Esophagus (tissue), 2 donors: ENCODE measurements at regions not wholly inside any gene's neighbourhood (a gene's known extent, or its start where the extent isn't known, plus 50 kb on each side); places are given as distances from the start of the nearest gene placed in this dataset.

Source experiments
- H3K27ac ChIP-seq, 2 donors: one replicate each; pipeline ENCODE4 v1.5.1; 2013; ENCODE audit warnings: low read depth in 2 of 2, mild to moderate bottlenecking in 2 of 2, inconsistent platforms in 1 of 2, low read length in 1 of 2, moderate library complexity in 1 of 2
- H3K27me3 ChIP-seq, 2 donors: one replicate each; pipeline ENCODE4 v1.6.1; 2013; ENCODE audit warnings: low read length in 2 of 2, control low read depth in 1 of 2, mild to moderate bottlenecking in 1 of 2; ENCODE audit not compliant: insufficient read depth in 2 of 2, control insufficient read depth in 1 of 2
- H3K36me3 ChIP-seq, 2 donors: one replicate each; pipeline ENCODE4 v1.6.1; 2013; ENCODE audit warnings: low read length in 1 of 2; ENCODE audit not compliant: control insufficient read depth in 2 of 2, insufficient read depth in 2 of 2
- H3K4me1 ChIP-seq, 2 donors: one replicate each; pipeline ENCODE4 v1.6.1; 2013; ENCODE audit warnings: low read length in 1 of 2; ENCODE audit not compliant: control insufficient read depth in 2 of 2, insufficient read depth in 2 of 2
- H3K4me3 ChIP-seq, 2 donors: one replicate each; pipeline ENCODE4 v1.5.1; 2013; ENCODE audit warnings: low read length in 2 of 2, mild to moderate bottlenecking in 2 of 2, low read depth in 1 of 2, moderate library complexity in 1 of 2
- H3K9me3 ChIP-seq, 2 donors: one replicate each; pipeline ENCODE4 v1.6.1; 2013; ENCODE audit warnings: mild to moderate bottlenecking in 2 of 2, low read depth in 1 of 2, low read length in 1 of 2, moderate library complexity in 1 of 2; ENCODE audit not compliant: control insufficient read depth in 2 of 2, insufficient read depth in 1 of 2
- WGBS, 2 donors: extraction: QIAGEN DNeasy Blood & Tissue Kit; methylation state at CpG; one replicate each; pipeline ENCODE4 v1.1.7; 2013; 5-methylcytosine and 5-hydroxymethylcytosine counted together
- donor health status: healthy with polysubstance abuse.
- donor health status: Bipolar disorder and iron deficiency.

DNA sequence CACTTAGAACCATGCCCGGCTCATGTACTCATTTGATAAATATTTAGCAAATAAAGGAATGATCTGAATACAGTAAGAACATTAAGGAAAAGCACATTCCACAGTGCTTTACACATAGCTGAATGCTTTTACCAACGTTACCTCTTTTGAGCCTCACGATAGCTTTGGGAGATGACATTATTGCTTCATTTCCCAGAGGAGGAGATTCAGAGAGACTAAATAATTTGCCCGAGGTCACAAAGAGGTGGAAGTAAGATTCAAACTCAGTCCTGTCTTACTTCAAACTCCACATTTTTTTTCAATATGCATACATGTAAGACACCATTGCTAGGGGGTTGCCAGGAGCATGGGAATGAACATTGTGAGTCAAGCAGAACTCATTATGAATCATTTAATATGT, 538.5 kb downstream of the BCOR start:
- no peak overlapping the region for H3K4me3 ChIP-seq
- H3K9me3 ChIP-seq: no peaks in the 10 kb centered on the region
- no peak overlapping the region for H3K27ac ChIP-seq
- 64 to 72% methylated on average over 4 of the region's 4 CpGs for WGBS, 2 donors
- H3K27me3 ChIP-seq: peaks cover 0 to 6% of the 10 kb centered on the region in 2 donors
- H3K36me3 ChIP-seq: no peaks in the 10 kb centered on the region
- H3K4me1 ChIP-seq: no peaks in the 10 kb centered on the region

DNA sequence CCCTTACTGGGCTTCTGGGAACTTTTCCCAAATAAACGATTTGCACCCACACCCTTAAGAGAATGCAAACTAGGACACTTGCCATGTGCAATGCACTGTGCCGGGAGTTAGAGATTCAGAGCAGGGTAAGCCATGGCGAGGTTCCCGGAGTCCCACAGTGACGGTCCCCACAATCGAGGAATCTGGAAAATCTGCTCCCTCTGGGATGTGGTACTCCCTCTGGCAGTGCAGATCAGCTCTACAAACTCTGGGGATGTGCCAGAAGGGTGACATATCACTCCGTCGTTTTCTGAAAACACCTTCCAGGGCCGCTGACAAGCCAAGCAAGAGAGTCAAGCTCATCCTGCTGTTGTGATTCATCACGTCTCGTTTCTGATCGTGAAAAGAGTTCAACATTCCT, 537.5 kb downstream of the BCOR start:
- H3K9me3 ChIP-seq: no peaks in the 10 kb centered on the region
- no peaks in the 10 kb centered on the region for H3K4me1 ChIP-seq
- peaks cover 0 to 6% of the 10 kb centered on the region in 2 donors for H3K27me3 ChIP-seq
- no peak overlapping the region for H3K27ac ChIP-seq
- H3K36me3 ChIP-seq: no peaks in the 10 kb centered on the region
- no peak overlapping the region for H3K4me3 ChIP-seq
- WGBS, 2 donors: 56 to 70% methylated on average over 12 of the region's 12 CpGs

DNA sequence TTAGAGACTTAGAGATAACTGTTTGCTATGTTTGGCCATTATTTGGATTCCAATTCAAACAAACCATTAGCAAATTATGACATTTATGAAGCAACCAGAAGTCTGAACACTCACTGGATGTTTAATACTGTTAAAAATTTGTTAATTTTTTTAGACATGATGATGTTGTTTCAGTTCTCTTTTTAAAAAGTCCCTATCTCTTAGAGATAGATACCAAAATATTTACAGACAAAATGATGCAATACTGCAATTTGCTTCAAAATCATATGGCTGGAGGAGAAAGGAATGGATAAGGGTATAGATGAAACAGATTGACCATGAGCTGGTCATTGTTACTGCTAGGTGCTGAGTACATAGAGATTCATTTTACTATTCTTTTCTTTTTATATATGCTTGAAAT, 534.6 kb downstream of the BCOR start:
- Histone ChIP-seq H3K36me3 (no peaks in the 10 kb centered on the region), H3K4me3 (no peak overlapping the region), H3K27ac (no peak overlapping the region), H3K27me3 (no peaks in the 10 kb centered on the region), H3K4me1 (no peaks in the 10 kb centered on the region), H3K9me3 (no peaks in the 10 kb centered on the region)

DNA sequence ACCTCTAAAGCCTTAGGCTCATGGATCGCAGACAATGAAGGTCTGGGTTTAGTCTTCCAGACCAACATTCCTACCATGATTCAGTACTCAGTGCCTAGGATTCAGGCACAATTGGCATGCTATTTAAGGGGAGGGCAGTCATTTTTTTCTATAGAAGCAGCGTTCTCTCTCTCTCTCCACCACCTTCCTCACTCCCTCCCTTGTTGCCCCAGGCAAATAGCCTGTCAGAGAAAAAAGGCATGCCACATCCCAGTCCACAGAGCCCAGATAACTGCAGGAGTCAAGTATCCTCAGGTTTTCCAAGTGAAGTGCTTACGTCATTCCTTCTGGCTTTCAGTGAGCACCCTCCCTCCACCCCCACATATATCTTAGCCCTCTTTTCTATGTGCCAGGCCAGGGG, 533.0 kb downstream of the BCOR start:
- Histone ChIP-seq H3K36me3 (no peaks in the 10 kb centered on the region), H3K4me3 (no peak overlapping the region), H3K27me3 (no peaks in the 10 kb centered on the region), H3K4me1 (no peaks in the 10 kb centered on the region), H3K9me3 (no peaks in the 10 kb centered on the region), H3K27ac (no peak overlapping the region)
- WGBS, 2 donors: 62 to 66% methylated on average over 3 of the region's 3 CpGs

DNA sequence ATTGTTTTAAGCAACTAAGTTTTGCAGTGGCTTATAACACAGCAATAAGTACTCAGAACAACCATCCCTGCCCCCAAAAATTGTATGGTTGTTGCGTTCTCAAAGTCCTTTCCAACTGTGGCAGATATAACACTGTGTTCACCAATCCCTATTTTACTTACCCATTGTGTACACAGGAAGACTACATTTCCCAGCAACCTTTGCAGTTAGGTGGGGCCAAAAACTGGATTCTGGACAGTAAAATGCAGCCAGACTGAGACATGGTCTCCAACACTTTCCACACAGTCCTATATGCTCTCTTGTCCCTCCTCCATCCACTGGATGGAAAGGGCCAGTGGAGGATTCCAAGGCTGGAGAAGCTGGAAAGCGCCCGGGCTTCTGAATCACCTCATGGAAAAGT, 523.6 kb downstream of the BCOR start:
- no peaks in the 10 kb centered on the region for H3K4me1 ChIP-seq
- no peaks in the 10 kb centered on the region for H3K36me3 ChIP-seq
- H3K27me3 ChIP-seq: no peaks in the 10 kb centered on the region
- no peak overlapping the region for H3K27ac ChIP-seq
- no peak overlapping the region for H3K4me3 ChIP-seq
- WGBS, 2 donors: 44 to 68% methylated on average over 3 of the region's 3 CpGs
- no peaks in the 10 kb centered on the region for H3K9me3 ChIP-seq

DNA sequence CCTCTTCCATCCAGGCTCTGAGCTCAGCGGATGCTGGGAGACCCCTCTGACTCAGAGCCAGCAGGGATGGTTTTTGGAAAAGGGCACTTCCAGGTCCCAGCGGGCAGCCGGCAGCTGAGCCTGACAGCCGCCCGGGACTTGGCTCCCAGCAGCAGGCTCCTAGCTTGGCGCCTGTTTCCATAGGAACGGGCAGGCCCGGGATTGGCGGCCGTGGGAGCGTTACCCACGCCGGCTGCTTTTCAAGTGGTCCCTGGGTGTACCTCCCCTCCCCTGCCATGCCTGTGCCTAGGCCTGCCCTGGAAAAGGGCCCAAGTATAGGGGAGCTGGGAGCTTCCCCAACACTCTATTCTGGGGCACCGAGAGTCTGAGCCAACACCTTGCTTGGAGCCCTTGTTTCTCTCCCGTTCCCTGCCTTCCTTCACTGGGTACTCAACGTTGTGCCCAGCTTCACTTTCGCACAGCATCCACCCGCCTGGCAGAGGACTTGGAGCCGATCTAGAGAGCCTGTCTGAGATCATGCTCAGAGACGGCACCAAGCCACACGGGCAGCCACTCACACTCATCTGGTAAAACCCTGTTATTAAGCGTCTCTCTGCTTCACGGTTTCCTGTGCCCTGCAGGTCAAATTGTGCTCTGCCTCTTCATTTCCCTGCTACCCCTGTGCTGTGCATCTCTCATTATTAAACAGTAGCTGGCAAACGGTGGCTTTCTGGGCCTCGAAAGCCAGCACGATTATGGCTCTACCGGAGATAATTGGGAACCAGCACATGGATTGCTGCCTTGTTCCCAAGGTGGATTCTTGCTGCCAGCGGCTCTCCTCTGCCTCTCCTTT, 521.5 kb downstream of the BCOR start:
- no peak overlapping the region for H3K4me3 ChIP-seq
- no peaks in the 10 kb centered on the region for H3K9me3 ChIP-seq
- no peak overlapping the region for H3K27ac ChIP-seq
- no peaks in the 10 kb centered on the region for H3K4me1 ChIP-seq
- no peaks in the 10 kb centered on the region for H3K27me3 ChIP-seq
- WGBS, 2 donors: 48 to 60% methylated on average over 28 of the region's 28 CpGs
- no peaks in the 10 kb centered on the region for H3K36me3 ChIP-seq

DNA sequence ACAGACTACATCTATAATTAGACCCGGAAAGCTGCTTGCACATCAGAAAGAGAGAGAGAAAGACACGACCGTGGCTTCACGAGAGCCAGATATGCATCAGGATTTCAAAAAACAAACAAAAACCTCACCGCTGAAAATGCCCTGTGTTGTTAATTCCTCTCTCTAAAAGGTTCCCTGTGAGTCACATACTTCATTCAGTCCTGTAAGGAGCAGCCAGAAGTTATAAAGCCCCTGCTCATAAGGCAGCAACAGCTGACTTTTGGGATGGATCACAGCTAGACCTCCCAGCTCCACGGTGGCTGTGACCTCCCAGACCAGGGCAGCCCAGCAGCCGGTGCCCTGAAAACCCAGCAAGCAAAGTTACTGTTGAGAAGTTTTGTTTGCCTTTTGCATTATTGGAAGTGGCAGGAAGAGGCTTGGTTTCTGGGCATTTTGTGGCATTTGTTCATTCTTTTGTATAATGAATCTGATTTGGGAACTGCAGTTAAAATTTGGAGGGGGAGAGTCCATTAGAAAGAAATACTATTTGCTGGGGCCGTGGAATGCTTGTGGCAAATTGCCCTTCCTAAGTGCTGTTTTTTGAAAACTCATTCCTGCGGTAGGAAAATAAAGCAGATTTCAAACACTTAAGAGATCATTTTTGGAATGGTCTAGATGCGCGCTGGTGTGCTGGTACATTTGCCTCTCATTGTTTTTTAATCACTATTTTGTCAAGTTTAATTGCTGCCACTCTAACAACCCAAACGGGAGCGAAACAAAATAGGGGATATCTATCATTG, 520.4 kb downstream of the BCOR start:
- no peaks in the 10 kb centered on the region for H3K27me3 ChIP-seq

DNA sequence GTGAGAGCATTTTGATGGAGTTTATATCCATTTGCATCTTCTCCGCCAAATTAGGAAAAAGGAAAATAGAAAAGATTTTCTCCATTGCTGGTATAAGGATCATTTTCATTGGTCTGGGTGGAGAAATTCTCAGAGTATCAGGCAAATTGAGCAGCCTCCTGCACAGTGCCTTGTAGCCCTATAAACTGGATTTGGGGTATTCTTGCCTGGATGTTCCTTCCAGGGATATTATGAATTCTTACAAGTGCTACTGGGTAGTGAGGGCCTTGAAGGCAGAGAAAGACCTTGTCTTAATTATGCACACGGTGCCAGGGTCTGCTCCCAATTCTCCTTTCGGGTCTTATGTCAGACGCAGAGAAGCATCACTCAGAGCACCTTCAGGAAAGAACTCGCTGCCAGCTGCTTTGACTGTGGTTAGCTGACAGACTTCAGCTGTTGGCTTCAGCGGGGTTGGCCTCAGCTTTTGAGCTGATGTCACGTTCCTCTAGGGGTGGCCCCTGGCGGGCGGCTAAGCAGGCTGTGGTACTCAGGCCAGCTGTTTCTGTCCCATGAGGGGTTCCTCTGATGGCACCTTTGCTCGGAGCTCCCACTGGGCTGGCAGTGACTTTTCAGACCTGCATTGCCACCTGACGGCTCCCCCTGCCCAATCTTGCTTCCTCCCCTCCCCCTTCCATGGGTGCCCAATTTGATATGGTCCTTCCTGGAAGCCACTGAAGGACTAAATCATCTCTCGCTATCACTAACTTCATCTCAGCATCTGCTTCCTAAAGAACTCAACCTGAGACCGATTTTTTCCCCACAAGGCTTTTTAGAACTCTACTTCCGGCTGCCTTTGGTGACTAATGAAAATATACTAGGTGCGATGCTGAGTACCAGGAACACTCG, 519.5 kb downstream of the BCOR start:
- Histone ChIP-seq H3K27ac (no peak overlapping the region), H3K27me3 (no peaks in the 10 kb centered on the region), H3K4me3 (no peak overlapping the region), H3K36me3 (no peaks in the 10 kb centered on the region), H3K4me1 (no peaks in the 10 kb centered on the region), H3K9me3 (no peaks in the 10 kb centered on the region)
- 65 to 69% methylated on average over 16 of the region's 16 CpGs for WGBS, 2 donors

More for the DNA sequence above, 520.4 kb downstream of the BCOR start:
- Histone ChIP-seq H3K4me3 (no peak overlapping the region), H3K36me3 (no peaks in the 10 kb centered on the region), H3K4me1 (no peaks in the 10 kb centered on the region), H3K9me3 (no peaks in the 10 kb centered on the region), H3K27ac (no peak overlapping the region)
- 59 to 70% methylated on average over 13 of the region's 13 CpGs for WGBS, 2 donors

DNA sequence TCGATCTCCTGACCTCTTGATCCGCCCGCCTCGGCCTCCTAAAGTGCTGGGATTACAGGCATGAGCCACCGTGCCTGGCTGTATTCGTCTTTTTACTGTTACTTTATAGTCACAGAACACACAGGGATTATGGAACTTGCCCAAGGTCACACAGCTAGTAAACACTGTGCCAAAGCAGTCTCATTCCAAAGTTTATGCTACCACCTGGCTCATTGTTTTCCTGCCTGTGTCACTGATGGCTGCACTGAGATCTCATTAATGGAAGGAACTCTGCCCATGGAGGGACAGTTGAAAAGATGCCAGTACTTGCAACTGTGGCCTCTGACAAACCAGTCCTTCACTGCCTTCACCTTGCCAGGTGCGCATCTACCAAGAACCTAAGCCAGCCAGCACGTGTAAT, 517.7 kb downstream of the BCOR start:
- Histone ChIP-seq H3K4me3 (no peak overlapping the region), H3K4me1 (no peaks in the 10 kb centered on the region), H3K27ac (no peak overlapping the region), H3K27me3 (no peaks in the 10 kb centered on the region), H3K36me3 (no peaks in the 10 kb centered on the region), H3K9me3 (no peaks in the 10 kb centered on the region)
- 79 to 87% methylated on average over 8 of the region's 8 CpGs for WGBS, 2 donors
